ENCODE measurements at regions not wholly inside any gene's neighbourhood (a gene's known extent, or its start where the extent isn't known, plus 50 kb on each side); places are given as distances from the start of the nearest gene placed in this dataset.

DNA sequence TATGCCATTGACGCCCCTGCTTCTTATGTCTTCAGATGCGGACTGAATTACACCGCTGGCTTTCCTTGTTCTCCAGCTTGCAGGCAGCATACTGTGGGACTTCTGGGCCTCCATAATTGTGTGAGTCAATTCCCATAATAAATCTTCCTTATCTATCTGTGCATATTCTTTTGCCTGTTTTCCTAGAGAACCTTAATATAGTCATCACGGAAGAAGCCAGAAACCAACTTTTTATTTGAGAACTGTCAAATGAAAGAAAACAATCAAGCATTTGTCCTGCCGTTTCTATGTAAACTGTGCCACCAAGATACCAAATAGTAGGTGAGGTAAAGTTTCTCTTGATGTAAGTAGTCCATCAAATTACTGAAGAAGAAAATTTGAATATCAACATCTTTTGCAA, 51.8 kb upstream of the B3GALNT1 start:
- TF ChIP-seq, protein P1, sequence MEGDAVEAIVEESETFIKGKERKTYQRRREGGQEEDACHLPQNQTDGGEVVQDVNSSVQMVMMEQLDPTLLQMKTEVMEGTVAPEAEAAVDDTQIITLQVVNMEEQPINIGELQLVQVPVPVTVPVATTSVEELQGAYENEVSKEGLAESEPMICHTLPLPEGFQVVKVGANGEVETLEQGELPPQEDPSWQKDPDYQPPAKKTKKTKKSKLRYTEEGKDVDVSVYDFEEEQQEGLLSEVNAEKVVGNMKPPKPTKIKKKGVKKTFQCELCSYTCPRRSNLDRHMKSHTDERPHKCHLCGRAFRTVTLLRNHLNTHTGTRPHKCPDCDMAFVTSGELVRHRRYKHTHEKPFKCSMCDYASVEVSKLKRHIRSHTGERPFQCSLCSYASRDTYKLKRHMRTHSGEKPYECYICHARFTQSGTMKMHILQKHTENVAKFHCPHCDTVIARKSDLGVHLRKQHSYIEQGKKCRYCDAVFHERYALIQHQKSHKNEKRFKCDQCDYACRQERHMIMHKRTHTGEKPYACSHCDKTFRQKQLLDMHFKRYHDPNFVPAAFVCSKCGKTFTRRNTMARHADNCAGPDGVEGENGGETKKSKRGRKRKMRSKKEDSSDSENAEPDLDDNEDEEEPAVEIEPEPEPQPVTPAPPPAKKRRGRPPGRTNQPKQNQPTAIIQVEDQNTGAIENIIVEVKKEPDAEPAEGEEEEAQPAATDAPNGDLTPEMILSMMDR (conservative IDR thresholded peaks at IDR 0.05 in 1 of 2, IDR thresholded peaks at IDR 0.05 in 1 of 2; ENCODE audit: extremely low read depth in 1 of 2, insufficient read depth in 1 of 2, low read depth in 1 of 2, low read length in 2 of 2), result no peak
- TF ChIP-seq EZH2 (IDR thresholded peaks at IDR 0.05; ENCODE audit: borderline replicate concordance, low read length), result no peak
